ENCODE measurements at regions not wholly inside any gene's neighbourhood (a gene's known extent, or its start where the extent isn't known, plus 50 kb on each side); places are given as distances from the start of the nearest gene placed in this dataset.
A peak's percentile ranks its signal among the peaks of the same experiment; 100 is the strongest.

- 68% methylated on average over 3 of the region's 3 CpGs for WGBS (ENCODE audit: insufficient coverage, low coverage, low lambda C conversion rate, missing lambda C conversion rate)
- no peaks in the 10 kb centered on the region for H3K4me1 ChIP-seq
- H3K36me3 ChIP-seq = no peaks in the 10 kb centered on the region
- H3K27me3 ChIP-seq = no peaks in the 10 kb centered on the region
- ATAC-seq = no peak
- TF ChIP-seq POLR2A (IDR thresholded peaks at IDR 0.05) = no peak
- no peak for TF ChIP-seq CTCF (IDR thresholded peaks at IDR 0.05)
- no peak overlapping the region for H3K4me3 ChIP-seq
- intact Hi-C loops (cut with DNase I) = no loop called here
- H3K9me3 ChIP-seq = no peaks in the 10 kb centered on the region
- H3K27ac ChIP-seq = no peak overlapping the region
- no peak for DNase-seq
Observed at GRCh38 chr9:74245866-74246497, 251.2 kb upstream of the RORB start.

GRCh38 chr9:74255489-74255984, 241.6 kb upstream of the RORB start:
- ATAC-seq = no peak
- intact Hi-C loops (cut with DNase I) = no loop called here

GRCh38 chr9:74275872-74276508, 221.1 kb upstream of the RORB start:
- Histone ChIP-seq H3K27ac (no peak overlapping the region), H3K9me3 (no peaks in the 10 kb centered on the region), H3K4me3 (no peak overlapping the region), H3K4me1 (no peaks in the 10 kb centered on the region), H3K36me3 (no peaks in the 10 kb centered on the region), H3K27me3 (no peaks in the 10 kb centered on the region)
- DNase-seq = peak in 1 of 3 donors; percentile 36
- peak in 1 of 4 donors; percentile 36 for ATAC-seq
- 67% methylated on average over 3 of the region's 41 CpGs for WGBS (ENCODE audit: insufficient coverage, low coverage, low lambda C conversion rate, missing lambda C conversion rate)
- TF ChIP-seq CTCF (IDR thresholded peaks at IDR 0.05) = no peak
- no peak for TF ChIP-seq POLR2A (IDR thresholded peaks at IDR 0.05)
- intact Hi-C loops (cut with DNase I) = no loop called here

More at GRCh38 chr9:74255489-74255984, 241.6 kb upstream of the RORB start:
- TF ChIP-seq CTCF (IDR thresholded peaks at IDR 0.05) = no peak
- Histone ChIP-seq H3K4me1 (no peaks in the 10 kb centered on the region), H3K36me3 (no peaks in the 10 kb centered on the region), H3K27ac (no peak overlapping the region), H3K4me3 (no peak overlapping the region), H3K27me3 (no peaks in the 10 kb centered on the region), H3K9me3 (no peaks in the 10 kb centered on the region)
- DNase-seq = no peak
- WGBS (ENCODE audit: insufficient coverage, low coverage, low lambda C conversion rate, missing lambda C conversion rate) = 52% methylated on average over 4 of the region's 4 CpGs

- 43% methylated on average over 3 of the region's 3 CpGs for WGBS (ENCODE audit: insufficient coverage, low coverage, low lambda C conversion rate, missing lambda C conversion rate)
- ATAC-seq = peak in 1 of 4 donors; percentile 23
- Histone ChIP-seq H3K27me3 (no peaks in the 10 kb centered on the region), H3K4me3 (no peak overlapping the region), H3K4me1 (no peaks in the 10 kb centered on the region), H3K36me3 (no peaks in the 10 kb centered on the region), H3K27ac (no peak overlapping the region), H3K9me3 (no peaks in the 10 kb centered on the region)
- intact Hi-C loops (cut with DNase I) = no loop called here
- no peak for DNase-seq
- TF ChIP-seq POLR2A (IDR thresholded peaks at IDR 0.05) (no peak), CTCF (IDR thresholded peaks at IDR 0.05) (no peak)
Observed at GRCh38 chr9:74277532-74277931, 219.6 kb upstream of the RORB start.
